ENCODE measurements at regions not wholly inside any gene's neighbourhood (a gene's known extent, or its start where the extent isn't known, plus 50 kb on each side); places are given as distances from the start of the nearest gene placed in this dataset.
A peak's percentile ranks its signal among the peaks of the same experiment; 100 is the strongest.

GRCh38 chr18:52288403-52289004 is 51.5 kb upstream of the DCC start:
- TF ChIP-seq, protein P1, sequence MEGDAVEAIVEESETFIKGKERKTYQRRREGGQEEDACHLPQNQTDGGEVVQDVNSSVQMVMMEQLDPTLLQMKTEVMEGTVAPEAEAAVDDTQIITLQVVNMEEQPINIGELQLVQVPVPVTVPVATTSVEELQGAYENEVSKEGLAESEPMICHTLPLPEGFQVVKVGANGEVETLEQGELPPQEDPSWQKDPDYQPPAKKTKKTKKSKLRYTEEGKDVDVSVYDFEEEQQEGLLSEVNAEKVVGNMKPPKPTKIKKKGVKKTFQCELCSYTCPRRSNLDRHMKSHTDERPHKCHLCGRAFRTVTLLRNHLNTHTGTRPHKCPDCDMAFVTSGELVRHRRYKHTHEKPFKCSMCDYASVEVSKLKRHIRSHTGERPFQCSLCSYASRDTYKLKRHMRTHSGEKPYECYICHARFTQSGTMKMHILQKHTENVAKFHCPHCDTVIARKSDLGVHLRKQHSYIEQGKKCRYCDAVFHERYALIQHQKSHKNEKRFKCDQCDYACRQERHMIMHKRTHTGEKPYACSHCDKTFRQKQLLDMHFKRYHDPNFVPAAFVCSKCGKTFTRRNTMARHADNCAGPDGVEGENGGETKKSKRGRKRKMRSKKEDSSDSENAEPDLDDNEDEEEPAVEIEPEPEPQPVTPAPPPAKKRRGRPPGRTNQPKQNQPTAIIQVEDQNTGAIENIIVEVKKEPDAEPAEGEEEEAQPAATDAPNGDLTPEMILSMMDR (IDR thresholded peaks at IDR 0.05; ENCODE audit: unreplicated experiment) = peak; percentile 77
- no TSS peak for BruUV-seq (replicated peaks)
- Mint-ChIP-seq H3K9me3 (ENCODE audit: low read depth, unreplicated experiment) (no peaks in the 10 kb centered on the region), H3K27ac (ENCODE audit: unreplicated experiment) (no peak overlapping the region), H3K4me3 (ENCODE audit: low read depth, unreplicated experiment) (no peak overlapping the region), H3K27me3 (ENCODE audit: unreplicated experiment) (peaks cover 9% of the 10 kb centered on the region), H3K4me1 (ENCODE audit: low read depth, unreplicated experiment) (no peaks in the 10 kb centered on the region), H3K36me3 (ENCODE audit: insufficient read depth, unreplicated experiment) (no peaks in the 10 kb centered on the region)
- CTCF ChIA-PET = interaction anchor here (0.8 to 1.0 kb wide), 3 partner anchors 382 to 1178 kb away, joined by 3 to 7 read pairs (median 5); no protein-coding TSS in a partner anchor
- peak; percentile 62 for DNase-seq
- intact Hi-C loops (cut with micrococcal nuclease; ENCODE audit: unreplicated experiment) = loop anchor here (1.0 to 5.0 kb wide), 3 partner anchors 620 to 1176 kb away; no protein-coding TSS in a partner anchor

GRCh38 chr18:52289392-52289791 is 50.6 kb upstream of the DCC start:
- no peak overlapping the region for H3K4me3 Mint-ChIP-seq (ENCODE audit: low read depth, unreplicated experiment)
- intact Hi-C loops (cut with micrococcal nuclease; ENCODE audit: unreplicated experiment) = loop anchor here (5.0 kb wide), 1 partner anchor 1177 kb away; no protein-coding TSS in a partner anchor
- CTCF ChIA-PET = interaction anchor here (0.7 to 1.0 kb wide), 3 partner anchors 206 to 622 kb away, joined by 3 to 4 read pairs (median 3); no protein-coding TSS in a partner anchor
- H3K4me1 Mint-ChIP-seq (ENCODE audit: low read depth, unreplicated experiment) = no peaks in the 10 kb centered on the region
- H3K9me3 Mint-ChIP-seq (ENCODE audit: low read depth, unreplicated experiment) = no peaks in the 10 kb centered on the region
- peaks cover 9% of the 10 kb centered on the region for H3K27me3 Mint-ChIP-seq (ENCODE audit: unreplicated experiment)
- no peak overlapping the region for H3K27ac Mint-ChIP-seq (ENCODE audit: unreplicated experiment)
- TF ChIP-seq, protein P1 (IDR thresholded peaks at IDR 0.05; ENCODE audit: unreplicated experiment) = no peak
- no TSS peak for BruUV-seq (replicated peaks)
- no peak for DNase-seq
- no peaks in the 10 kb centered on the region for H3K36me3 Mint-ChIP-seq (ENCODE audit: insufficient read depth, unreplicated experiment)

Measured in Calu3 (cell line).